GM21717 (cell line): ENCODE measurements at regions not wholly inside any gene's neighbourhood (a gene's known extent, or its start where the extent isn't known, plus 50 kb on each side); places are given as distances from the start of the nearest gene placed in this dataset.
"Not testable (repeated sequence)": the region's sequence is repeated elsewhere in the genome, so short reads cannot be mapped to it uniquely, and the experiment has no call there.

ENCODE experiments used
- ATAC-seq: cut with Tn5 transposase; IDR thresholded peaks from one replicate; pipeline ENCODE4 v1.9.1; 2021; ENCODE audit warnings: mild to moderate bottlenecking, moderate library complexity; ENCODE audit not compliant: unreplicated experiment

DNA sequence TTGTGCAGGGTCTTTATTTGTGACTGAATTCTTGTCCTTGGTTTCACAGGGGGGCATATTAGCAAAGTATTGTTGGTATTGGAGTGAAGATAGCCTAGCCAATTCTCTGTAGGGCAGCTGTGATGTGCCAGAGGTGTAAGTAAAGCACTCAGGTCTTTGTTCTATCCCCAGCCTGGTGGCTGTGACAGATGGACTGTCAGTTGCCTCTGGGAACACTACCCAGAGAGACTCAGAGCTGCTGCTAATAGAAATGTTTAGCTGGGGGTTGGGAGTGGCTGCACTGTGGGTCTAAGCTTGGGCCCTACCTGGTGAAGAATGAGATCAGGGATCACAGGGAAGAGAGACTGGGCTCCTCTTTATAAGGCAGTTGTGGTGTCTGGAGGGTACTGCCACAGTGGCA is 1006.5 kb upstream of the TYRP1 start:
- ATAC-seq: no peak

GRCh38 chr9:11697126-11697525 is 996.1 kb upstream of the TYRP1 start:
- no peak for ATAC-seq

GRCh38 chr9:11701706-11702105 is 991.5 kb upstream of the TYRP1 start:
- ATAC-seq: no peak

GRCh38 chr9:11702548-11702947 is 990.6 kb upstream of the TYRP1 start:
- no peak for ATAC-seq

DNA sequence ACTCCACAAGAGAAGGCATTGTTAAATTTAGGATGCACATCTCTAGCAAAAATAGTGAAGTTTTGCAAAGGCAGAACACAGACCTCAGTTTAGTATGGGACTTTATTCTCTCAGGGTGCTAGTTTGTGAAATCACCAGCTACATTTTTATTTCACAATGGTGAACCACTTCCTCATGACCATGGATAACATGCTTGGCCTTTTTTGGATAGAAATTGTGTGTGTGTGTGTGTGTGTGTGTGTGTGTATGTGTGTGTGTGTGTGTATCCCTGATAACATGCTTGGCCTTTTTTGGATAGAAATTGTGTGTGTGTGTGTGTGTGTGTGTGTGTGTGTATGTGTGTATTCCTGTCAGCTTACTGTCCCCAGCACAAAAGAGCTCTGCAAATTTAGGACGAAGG is 989.0 kb upstream of the TYRP1 start:
- not testable (repeated sequence) for ATAC-seq

- ATAC-seq: no peak
Observed at GRCh38 chr9:11708899-11709298, 984.3 kb upstream of the TYRP1 start.

GRCh38 chr9:11709567-11709966 is 983.6 kb upstream of the TYRP1 start:
- no peak for ATAC-seq

- ATAC-seq: no peak
Observed at GRCh38 chr9:11713077-11713476, 980.1 kb upstream of the TYRP1 start.

DNA sequence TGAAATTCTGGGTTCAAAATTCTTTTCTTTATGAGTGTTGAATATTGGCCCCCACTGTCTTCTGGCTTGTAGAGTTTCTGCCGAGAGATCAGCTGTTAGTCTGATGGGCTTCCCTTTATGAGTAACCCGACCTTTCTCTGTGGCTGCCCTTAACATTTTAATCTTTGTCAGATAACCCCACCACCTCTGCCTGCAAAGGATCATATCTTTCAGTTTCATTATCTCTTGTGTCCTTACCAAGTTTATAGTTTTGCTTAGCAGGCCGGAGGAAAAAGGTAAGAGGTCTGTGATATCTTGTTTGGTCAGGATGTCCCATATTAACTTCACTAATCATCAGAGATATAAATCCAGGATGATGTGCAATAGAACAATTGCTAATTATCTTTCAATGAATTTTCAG is 970.2 kb upstream of the TYRP1 start:
- no peak for ATAC-seq

DNA sequence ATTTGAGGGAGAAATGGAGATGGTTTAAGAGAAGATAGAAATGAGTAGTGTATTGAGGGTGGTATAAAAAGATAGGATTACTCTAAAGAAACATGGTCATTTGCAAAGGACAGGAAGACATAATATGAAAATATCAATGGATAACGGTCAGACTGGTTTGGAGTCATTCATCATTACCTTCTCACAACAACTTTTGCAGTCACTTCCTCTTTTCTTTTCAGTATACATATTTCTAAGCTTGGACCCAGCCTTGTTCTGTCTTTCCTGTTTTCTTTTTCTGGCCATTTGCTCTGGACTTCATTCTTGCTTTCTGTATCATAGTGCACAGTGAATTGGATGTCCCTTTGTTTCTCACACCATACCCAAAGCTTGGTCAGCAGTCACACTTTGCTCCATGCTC is 966.5 kb upstream of the TYRP1 start:
- ATAC-seq: no peak

DNA sequence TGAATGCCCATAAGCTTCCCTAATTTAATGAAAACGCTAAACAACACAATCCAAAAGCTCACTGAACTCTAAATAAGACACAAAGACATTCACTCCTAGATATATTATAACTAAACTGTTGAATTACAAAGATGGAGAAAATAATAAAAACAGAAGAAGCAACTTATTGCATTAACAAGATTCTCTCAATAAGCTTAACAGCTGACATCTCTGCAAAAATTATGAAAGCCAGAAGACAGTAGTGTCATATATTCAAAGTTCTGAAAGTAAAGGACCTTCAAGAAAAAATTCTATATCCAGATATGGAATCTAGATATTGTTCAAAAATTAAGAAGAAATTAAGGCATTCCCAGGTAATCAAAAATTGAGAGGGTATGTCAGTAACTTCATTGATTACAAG is 957.8 kb upstream of the TYRP1 start:
- no peak for ATAC-seq

GRCh38 chr9:11742471-11742870 is 950.7 kb upstream of the TYRP1 start:
- no peak for ATAC-seq

- no peak for ATAC-seq
Observed at GRCh38 chr9:11743356-11743755, 949.8 kb upstream of the TYRP1 start.

GRCh38 chr9:11749396-11749795 is 943.8 kb upstream of the TYRP1 start:
- ATAC-seq: no peak

DNA sequence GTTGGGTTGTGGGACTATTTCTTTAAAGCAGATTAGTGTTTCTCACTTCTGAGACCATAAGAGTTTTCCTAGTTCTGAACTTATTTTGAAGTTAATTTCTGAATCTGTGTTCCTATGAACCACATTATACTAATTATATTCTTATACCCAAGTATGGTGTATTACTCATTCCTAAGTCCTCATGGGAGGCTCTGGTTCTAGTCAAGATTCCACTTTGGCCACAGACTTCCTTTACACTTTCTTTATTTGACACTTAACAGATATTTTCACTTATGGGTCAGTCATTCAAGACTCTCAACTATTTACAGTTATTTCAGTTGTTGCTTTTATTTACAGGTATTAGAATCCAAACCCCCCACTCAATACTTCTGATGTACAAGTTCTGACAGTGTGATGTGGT is 937.2 kb upstream of the TYRP1 start:
- ATAC-seq: no peak

GRCh38 chr9:11757408-11757807 is 935.8 kb upstream of the TYRP1 start:
- no peak for ATAC-seq

DNA sequence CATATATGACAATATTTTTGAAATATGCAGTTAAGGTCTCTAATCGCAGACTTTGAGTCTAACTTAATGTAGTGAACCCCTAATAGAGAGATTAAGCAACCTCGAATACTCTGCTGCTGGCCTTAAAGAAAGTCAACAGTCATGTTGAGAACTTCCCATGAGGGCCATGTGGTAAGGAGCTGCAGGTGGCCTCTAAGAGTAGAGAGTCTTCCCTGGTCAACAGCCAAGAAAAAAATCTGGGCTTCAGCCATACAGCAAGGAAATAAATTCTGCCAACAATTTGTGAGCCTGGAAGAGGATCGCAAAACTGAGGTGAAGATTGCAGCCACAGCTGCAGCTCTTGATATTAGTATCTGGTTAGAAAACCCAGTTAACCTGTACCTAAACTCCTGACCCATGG is 935.2 kb upstream of the TYRP1 start:
- ATAC-seq: no peak

GRCh38 chr9:11779971-11780370 is 913.2 kb upstream of the TYRP1 start:
- ATAC-seq: no peak

DNA sequence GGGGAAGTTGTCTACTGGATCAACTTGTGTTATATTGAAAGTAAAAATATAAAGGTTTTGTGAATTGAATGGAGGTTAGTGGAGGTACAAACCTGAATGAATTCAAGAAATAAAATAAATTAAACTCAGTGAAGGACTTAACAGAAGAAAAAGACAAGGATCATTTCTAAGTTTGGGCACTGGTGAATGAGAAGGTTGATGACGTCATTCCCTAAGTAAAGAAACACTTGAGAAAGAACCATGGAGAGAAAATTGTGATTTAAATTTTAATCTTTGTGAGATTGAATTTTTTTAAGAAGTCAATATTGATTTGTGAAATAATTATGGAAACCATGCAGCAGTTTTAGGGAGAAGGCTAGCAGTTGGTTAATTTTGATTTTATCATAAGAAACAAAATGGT is 900.3 kb upstream of the TYRP1 start:
- ATAC-seq: no peak

DNA sequence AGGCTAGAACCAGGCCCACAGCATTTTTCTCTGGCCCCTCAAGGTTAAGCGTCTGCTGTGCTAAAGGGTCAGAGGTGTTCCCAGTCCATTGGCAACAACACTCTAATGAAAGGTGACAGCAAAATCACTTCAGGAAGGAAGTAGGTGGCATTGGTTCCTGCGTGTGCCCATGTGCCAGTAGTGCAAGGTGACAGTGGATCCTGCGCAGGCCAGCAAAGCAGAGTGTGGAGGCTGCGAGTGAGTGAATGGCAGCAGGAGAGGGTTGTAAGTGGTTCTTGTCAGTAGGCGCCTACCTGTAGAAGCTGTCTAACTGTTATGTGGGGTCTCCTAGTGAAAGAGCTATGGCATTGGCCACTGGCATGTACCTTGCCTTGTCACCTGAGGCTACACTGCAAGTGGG is 898.2 kb upstream of the TYRP1 start:
- no peak for ATAC-seq

DNA sequence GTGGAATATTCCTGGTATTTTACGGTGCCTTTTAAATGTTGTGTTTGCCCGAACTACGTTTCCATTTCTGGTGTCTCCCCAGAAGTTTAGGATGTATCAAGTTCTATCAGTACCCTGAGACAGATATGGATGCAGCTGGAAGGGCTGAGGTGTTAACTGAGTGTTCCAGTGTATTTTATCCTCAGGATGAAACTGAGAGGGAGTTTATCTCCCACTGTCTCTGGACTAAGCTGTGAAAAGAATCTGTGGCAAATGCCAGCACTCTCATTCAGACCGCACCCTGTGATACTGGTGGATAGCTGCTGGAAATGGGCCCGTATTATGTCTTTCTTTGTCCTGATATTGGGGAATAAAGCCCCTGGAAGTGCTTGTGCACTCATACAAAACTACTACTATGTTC is 887.2 kb upstream of the TYRP1 start:
- no peak for ATAC-seq

GRCh38 chr9:11821306-11821975 is 871.7 kb upstream of the TYRP1 start:
- no peak for ATAC-seq

DNA sequence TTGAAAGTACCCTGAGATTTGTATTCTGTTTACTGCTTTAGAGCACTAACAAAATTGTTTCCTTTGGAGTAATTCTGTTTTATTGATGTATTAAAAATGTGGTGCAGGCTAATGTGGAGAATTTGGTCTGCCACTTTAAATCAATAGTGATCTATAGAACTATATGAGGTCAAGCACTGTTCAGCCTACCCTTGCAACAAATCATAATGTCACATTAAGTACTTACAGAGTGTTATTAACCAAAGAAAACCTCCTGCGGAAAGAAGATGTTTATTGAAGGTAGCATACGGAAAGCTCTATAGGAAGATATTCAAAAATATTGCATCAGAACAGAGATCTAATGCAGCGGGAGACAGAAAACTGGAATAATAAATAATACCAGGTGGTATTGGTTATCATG is 865.0 kb upstream of the TYRP1 start:
- no peak for ATAC-seq
